ENCODE measurements at regions not wholly inside any gene's neighbourhood (a gene's known extent, or its start where the extent isn't known, plus 50 kb on each side); places are given as distances from the start of the nearest gene placed in this dataset.

DNA sequence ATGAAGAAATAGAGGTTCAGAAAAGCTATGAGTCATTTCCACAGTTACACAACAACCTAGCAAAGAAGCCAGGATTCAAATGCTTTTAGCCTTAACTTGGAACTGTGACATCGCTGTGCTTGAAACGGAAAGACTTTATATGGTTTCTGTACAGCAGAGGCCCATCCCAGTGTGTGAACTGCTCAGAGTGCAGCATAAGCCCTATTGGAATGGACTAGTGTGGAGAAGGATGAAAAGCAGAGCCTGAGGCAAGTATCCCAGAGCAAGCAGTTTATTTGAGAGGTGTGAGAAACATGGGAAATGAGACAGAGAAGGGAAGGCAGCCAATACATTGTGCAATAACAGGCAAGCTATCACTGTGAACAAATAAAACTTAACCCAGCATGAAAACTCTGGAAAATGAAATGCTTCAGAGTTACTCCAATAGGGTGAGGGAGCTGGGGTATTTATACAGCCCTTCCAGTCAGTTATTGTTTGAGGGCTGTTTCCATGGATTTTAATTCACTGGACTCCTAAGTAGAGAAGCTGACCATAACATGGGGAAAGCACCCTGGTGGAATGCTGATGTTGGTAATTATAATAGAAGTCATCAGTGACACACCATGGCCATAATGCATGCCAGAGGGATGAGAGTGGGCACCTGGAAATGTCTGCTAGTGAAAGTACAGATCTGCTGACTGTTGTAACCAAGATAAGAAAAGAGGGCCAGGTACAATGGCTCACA, 254.0 kb upstream of the POU3F3 start:
- Histone ChIP-seq H3K4me1 (ENCODE audit: insufficient read depth, low read length) (no peaks in the 10 kb centered on the region), H3K23ac (ENCODE audit: insufficient read length, low read depth, low read length) (no peak overlapping the region), H4K8ac (replicated peaks; ENCODE audit: insufficient read length, low read depth, low read length) (no peak overlapping the region), H3K79me1 (ENCODE audit: insufficient read depth, low read depth, low read length, poor library complexity, severe bottlenecking) (no peaks in the 10 kb centered on the region), H2BK120ac (ENCODE audit: low read depth, low read length, poor library complexity, severe bottlenecking) (no peak overlapping the region), H4K91ac (ENCODE audit: insufficient read length, low read depth, low read length) (no peak overlapping the region), H3T11ph (ENCODE audit: low read length) (no peak overlapping the region), H3K27ac (ENCODE audit: insufficient read length, low read depth, low read length) (no peak overlapping the region), H3K14ac (ENCODE audit: insufficient read depth, low read length) (no peak overlapping the region), H4K20me1 (ENCODE audit: control insufficient read depth, insufficient read depth, insufficient read length) (no peaks in the 10 kb centered on the region), H3K23me2 (ENCODE audit: insufficient read length, low read depth, low read length, poor library complexity, severe bottlenecking) (no peaks in the 10 kb centered on the region), H3K18ac (ENCODE audit: insufficient read length, low read depth, low read length) (no peak overlapping the region), H3K4ac (ENCODE audit: low read depth, low read length) (no peak overlapping the region), H2BK15ac (ENCODE audit: low read depth, low read length) (no peak overlapping the region), H2AK5ac (ENCODE audit: insufficient read length, low read length) (no peak overlapping the region), H3K9me3 (ENCODE audit: control insufficient read depth, low read depth, low read length) (peaks cover 7% of the 10 kb centered on the region), H3K4me2 (ENCODE audit: insufficient read depth, insufficient read length, low read length) (no peak overlapping the region), H3K56ac (ENCODE audit: insufficient read length, low read depth, low read length) (no peak overlapping the region), H3K9ac (ENCODE audit: extremely low read depth, insufficient read length, low read length) (no peak overlapping the region), H2BK12ac (ENCODE audit: insufficient read length, low read depth, low read length) (no peak overlapping the region), H2AFZ (ENCODE audit: low read length) (no peak overlapping the region), H3K27me3 (ENCODE audit: insufficient read depth, low read length) (no peaks in the 10 kb centered on the region), H2BK5ac (ENCODE audit: insufficient read length, low read length) (no peak overlapping the region), H2BK20ac (ENCODE audit: low read depth, low read length, poor library complexity, severe bottlenecking) (no peak overlapping the region), H4K5ac (ENCODE audit: insufficient read length, low read depth, low read length) (no peak overlapping the region), H3K79me2 (ENCODE audit: insufficient read depth, low read length) (no peaks in the 10 kb centered on the region)
- Mint-ChIP-seq H3K27ac (no peak overlapping the region), H3K9me3 (peaks cover 38 to 40% of the 10 kb centered on the region in 2 experiments), H3K36me3 (ENCODE audit: insufficient read depth in 1 of 3, low read depth in 3 of 3) (peaks cover 8 to 48% (median 10%) of the 10 kb centered on the region in 3 experiments), H3K4me3 (no peak overlapping the region), H3K4me1 (no peaks in the 10 kb centered on the region), H3K27me3 (ENCODE audit: low read depth) (peaks cover 1% of the 10 kb centered on the region; the same call in 1 of the 2 replicates)
- TF ChIP-seq, protein P1, sequence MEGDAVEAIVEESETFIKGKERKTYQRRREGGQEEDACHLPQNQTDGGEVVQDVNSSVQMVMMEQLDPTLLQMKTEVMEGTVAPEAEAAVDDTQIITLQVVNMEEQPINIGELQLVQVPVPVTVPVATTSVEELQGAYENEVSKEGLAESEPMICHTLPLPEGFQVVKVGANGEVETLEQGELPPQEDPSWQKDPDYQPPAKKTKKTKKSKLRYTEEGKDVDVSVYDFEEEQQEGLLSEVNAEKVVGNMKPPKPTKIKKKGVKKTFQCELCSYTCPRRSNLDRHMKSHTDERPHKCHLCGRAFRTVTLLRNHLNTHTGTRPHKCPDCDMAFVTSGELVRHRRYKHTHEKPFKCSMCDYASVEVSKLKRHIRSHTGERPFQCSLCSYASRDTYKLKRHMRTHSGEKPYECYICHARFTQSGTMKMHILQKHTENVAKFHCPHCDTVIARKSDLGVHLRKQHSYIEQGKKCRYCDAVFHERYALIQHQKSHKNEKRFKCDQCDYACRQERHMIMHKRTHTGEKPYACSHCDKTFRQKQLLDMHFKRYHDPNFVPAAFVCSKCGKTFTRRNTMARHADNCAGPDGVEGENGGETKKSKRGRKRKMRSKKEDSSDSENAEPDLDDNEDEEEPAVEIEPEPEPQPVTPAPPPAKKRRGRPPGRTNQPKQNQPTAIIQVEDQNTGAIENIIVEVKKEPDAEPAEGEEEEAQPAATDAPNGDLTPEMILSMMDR (conservative IDR thresholded peaks at IDR 0.05) = no peak
- no peak for DNase-seq
- WGBS (ENCODE audit: extremely low coverage, insufficient read length, low lambda C conversion rate) = no CpG with 5 or more reads among the region's 2 CpGs

All from H9 (cell line).